Gastrocnemius medialis (tissue), 4 donors: ENCODE measurements at regions not wholly inside any gene's neighbourhood (a gene's known extent, or its start where the extent isn't known, plus 50 kb on each side); places are given as distances from the start of the nearest gene placed in this dataset.

ENCODE experiments used
- CTCF ChIP-seq, 5 experiments: fragments of 450-650 bp in 3 of 5; fragments of 200-600 bp in 2 of 5; sonication (generic) in 2 of 5; IDR thresholded peaks in 4 of 5; conservative IDR thresholded peaks in 1 of 5; 1 replicate in 4 of 5; 2 replicates in 1 of 5; pipeline ENCODE4 v1.5.1; 2016 to 2019; ENCODE audit warnings: antibody characterized with exemption in 5 of 5, mild to moderate bottlenecking in 3 of 5, moderate library complexity in 3 of 5
- POLR2A ChIP-seq, 2 donors: fragments of 450-650 bp; IDR thresholded peaks; one replicate each; pipeline ENCODE4 v1.6.1; 2017; ENCODE audit warnings: antibody characterized with exemption in 2 of 2, mild to moderate bottlenecking in 2 of 2, moderate library complexity in 2 of 2

- TF ChIP-seq CTCF (IDR thresholded peaks at IDR 0.05 in 4 of 5, conservative IDR thresholded peaks at IDR 0.05 in 1 of 5) (no peak), POLR2A (IDR thresholded peaks at IDR 0.05) (no peak)
These were observed 631.5 kb downstream of the SUCLG1 start for GRCh38 chr2:83827618-83828017.
